ENCODE measurements at regions not wholly inside any gene's neighbourhood (a gene's known extent, or its start where the extent isn't known, plus 50 kb on each side); places are given as distances from the start of the nearest gene placed in this dataset.

DNA sequence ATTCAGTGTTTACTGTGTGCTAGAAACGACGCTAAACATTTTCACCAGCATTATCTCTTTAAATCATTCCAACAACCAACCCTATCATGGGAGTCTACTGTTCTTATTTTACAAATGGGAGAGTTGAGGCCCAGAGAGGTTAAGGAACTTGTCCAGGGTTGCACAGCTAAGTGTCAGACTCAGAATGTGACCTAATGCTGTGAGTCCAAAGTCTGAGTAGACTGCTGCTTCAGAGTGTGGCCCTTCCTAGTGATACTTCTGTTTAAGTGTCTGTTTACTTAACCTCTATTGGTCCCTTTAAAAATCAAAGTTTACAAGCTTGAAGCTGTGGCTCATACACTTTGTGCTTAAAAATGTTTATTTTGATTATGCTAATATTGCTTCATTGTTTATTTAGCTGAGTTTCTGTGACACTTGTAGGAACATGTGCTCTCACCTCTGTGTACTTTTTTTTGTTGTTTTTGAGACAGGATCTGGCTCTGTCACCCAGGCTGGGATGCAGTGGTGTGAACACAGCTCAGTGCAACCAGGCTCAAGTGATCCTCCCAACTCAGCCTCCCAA, 84.4 kb upstream of the SYPL1 start:
- DNase-seq (ENCODE audit: extremely low read depth, low read depth), result no peak

DNA sequence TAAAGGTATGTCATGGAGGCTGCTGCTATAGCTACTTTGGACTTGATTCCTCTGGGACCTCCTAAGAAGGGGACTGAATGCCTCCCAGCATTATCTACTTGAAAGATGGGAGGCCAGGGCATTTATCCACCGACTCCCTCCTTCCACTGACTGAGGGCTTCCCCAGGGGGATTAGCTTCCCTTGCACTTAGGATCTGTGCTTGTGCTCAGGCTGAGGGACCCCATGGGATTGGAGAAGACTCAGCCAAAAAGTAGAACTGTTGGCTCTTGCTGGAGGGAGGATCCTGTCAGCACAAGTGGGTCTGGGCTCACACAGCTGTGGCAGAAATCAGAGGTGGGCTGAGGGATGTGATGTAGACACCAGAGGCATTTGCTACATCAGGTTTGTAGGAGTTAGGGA, 81.5 kb upstream of the SYPL1 start:
- no peak for DNase-seq (ENCODE audit: extremely low read depth, low read depth)

DNA sequence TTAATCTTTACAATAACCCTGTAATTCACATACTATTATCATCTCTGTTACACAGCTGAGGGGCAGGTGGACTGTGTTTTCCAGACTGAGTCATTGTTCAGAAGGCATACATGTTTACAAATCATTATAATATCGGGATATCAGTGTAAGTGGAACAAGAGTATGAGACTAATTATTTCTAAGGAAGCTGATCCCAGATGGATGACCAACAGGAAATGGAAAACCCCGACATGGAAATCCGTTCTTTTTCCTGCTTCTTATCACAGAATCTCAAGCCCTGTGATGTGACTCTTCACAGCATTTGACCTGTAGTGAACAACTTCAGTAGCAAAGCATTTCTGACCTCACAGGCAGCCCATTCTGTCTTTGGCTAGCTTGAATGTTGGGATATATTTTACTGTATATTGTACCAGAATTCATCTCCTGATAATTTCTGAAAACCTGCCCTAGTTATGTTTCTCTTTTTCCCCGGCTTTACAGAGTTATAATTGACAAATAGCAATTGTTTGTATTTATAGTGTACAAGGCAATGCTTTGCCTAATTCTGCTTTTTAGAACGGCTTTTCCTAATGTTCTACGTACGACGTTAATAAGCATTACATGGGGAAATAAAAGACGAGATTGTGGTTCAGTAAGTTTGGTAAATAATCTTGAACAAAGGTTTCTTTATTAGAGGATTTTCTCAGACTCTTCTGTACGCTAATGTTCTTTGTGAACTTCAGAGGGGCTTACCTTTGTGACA, 78.6 kb upstream of the SYPL1 start:
- DNase-seq (ENCODE audit: extremely low read depth, low read depth), result no peak

DNA sequence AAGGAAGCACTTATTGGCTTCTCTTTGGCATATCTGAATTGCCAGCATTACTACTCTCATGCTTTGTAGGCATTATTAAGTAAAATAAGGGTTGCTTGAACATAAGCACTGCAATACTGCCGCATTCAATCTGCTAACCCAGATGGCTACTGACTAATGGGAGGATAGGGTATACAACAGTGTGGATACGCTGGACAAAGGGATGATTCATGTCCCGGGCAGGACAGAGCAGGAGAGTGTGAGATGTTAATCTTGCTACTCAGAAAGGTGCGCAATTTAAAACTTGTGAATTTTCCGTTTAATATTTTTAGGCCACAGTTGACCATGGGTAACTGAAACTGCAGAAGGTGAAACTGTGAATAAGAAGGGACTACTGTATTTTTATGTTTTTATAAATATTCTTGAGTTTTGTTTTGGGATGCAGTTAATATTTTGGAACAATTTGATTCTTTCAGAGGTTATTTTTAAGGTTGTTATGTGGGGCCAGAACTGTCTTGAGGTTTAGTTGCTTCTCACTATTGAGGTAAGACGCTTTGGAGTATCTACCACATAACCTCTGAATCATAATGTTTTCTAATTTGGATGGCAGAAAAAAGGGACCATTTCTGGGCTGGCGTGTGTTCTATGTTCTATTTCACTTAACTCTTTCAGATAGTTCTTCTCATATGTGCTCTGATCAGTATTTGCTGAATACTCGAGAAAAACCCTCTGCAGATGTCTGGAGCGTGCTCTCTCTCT, 75.7 kb upstream of the SYPL1 start:
- DNase-seq (ENCODE audit: extremely low read depth, low read depth), result no peak

DNA sequence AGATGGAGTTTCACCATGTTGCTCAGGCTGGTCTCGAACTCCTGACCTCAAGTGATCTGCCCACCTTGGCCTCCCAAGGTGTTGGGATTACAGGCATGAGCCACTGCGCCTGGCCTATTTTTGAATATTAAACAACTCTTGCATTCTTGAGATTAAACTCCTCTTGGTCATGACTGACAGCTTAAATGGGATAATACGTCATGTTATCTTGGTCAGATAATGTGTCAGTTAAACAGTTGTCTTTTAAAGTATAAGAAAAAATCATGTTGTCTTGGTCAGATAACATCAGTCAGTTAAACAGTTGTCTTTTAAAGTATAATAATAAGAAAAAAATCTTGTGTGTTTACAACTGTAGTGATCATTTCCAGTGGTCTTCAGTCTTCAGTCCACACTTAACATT, 73.6 kb upstream of the SYPL1 start:
- no peak for DNase-seq (ENCODE audit: extremely low read depth, low read depth)

DNA sequence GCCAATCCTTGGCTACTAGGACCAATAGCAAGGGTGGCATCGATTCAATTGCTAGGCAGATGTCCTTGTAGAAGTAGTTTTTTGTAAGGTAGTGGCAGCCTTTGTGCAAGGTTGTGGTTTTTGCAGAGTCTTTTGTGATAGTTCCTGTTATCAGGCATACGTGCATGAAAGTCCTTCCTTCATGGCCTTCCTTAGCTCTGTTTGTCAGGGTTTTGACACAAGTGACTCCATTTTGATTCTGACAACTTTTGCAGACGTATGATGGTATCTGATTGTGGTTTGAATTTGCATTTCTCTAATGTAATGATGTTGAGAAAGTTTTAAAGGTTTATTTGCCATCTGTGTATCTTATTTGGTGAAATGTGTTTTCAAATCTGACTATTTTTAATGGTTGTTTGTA, 71.8 kb upstream of the SYPL1 start:
- DNase-seq (ENCODE audit: extremely low read depth, low read depth), result no peak

DNA sequence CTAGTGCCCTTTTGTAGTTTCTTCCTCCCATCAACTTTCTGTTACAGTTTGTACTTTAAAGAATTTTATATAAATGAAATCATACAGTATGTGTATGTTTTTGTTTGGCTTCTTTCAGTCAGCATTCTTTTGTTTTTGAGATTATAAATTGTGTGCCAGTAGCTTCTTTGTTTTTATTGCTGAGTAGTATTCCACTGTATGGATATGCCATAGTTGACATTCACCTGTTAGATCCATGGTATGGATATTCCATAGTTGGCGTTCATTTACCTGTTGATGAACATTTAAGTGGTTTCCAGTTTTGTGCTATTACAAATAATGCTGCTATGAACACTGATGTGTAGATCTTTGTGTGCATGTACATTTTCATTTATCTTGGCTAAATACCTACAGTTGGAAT, 70.8 kb upstream of the SYPL1 start:
- DNase-seq (ENCODE audit: extremely low read depth, low read depth), result no peak

DNA sequence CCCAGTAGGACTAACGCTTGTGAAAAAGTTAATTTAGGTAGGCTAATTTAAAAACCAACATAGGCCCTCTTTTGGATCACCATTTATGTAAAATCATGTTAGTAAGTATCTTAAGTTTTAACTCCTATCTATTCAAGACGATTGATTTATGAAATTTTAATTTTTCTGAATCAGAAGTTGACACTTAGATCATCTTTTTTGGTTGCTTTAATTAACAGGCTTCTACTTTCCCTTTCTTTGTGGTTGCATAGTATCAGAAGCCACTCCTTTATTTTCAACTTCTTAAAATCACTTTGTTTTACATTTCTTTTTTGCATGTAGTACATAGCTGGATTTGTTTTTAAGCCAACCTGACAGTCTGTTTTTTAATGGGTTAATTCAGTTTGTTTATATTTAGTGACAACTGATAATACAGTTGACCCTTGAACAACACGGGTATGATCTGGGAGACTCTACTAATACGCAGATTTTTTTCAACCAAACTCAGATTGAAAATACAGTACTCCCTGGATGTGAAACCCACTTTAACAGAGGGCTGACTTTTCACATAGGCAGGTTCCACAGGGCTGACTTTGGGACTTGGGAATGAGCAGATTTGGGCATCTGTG, 69.7 kb upstream of the SYPL1 start:
- DNase-seq (ENCODE audit: extremely low read depth, low read depth), result no peak

DNA sequence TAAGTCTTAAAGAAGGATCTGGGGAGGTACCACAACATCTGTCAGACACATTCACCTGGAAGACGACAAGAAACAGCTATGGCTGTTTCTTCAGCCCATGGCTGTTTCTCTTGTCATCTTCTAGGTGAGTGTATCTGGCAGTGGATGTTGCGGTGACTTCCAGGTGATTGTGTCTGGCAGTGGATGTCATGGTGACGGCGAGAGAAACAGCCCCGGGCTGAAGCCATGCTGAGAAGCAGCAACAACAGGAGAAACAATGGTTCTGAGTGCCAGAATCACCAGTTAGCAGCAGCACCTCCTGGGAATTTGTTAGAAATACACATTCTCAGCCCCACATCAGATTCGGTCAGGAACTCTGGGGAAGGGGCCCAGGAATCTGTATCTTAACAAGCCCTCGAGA, 68.6 kb upstream of the SYPL1 start:
- no peak for DNase-seq (ENCODE audit: extremely low read depth, low read depth)

DNA sequence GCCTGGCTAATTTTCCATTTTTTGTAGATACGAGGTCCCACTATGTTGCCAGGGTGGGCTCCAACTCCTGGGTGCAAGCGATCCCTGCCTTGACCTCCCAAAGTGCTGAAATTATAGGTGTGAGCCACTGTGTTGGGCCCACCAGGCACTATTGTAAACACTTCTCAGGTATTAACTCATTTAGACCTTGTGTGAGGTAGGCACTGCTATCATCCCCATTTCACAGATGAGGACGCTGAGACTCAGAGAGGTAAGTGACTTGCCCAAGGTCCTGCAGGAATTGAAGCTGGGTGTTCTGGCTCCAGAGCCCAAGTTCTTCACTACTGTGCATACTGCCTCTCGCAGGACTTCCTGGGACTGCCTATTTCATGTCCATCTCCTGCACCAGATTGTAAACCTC, 67.1 kb upstream of the SYPL1 start:
- no peak for DNase-seq (ENCODE audit: extremely low read depth, low read depth)

DNA sequence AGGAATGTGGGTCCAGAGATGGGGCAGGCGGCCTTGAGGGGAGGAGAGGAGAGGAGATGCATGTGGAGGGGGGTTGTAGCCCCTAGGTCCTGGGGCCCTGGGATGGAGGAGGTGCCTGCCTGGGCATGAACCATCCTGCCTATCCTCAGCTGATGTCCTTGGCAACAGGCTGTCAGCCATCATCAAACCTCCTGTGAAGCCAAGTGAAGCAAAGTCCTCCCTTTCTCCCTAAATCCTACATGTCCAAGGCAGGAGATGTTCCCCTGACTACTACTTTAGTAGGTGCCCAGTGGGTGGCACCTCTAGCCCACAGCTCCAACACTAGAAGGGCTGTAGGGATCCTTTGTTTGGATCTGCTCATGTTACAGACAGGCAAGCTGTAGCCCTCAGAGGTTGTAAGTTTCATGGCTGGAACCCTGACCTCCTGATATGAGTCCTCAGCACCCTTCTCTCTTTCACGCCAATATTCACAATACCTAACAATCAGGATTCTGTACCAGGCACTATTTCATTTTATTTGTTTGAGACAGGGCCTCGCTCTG, 66.6 kb upstream of the SYPL1 start:
- DNase-seq (ENCODE audit: extremely low read depth, low read depth), result peak; percentile 70

DNA sequence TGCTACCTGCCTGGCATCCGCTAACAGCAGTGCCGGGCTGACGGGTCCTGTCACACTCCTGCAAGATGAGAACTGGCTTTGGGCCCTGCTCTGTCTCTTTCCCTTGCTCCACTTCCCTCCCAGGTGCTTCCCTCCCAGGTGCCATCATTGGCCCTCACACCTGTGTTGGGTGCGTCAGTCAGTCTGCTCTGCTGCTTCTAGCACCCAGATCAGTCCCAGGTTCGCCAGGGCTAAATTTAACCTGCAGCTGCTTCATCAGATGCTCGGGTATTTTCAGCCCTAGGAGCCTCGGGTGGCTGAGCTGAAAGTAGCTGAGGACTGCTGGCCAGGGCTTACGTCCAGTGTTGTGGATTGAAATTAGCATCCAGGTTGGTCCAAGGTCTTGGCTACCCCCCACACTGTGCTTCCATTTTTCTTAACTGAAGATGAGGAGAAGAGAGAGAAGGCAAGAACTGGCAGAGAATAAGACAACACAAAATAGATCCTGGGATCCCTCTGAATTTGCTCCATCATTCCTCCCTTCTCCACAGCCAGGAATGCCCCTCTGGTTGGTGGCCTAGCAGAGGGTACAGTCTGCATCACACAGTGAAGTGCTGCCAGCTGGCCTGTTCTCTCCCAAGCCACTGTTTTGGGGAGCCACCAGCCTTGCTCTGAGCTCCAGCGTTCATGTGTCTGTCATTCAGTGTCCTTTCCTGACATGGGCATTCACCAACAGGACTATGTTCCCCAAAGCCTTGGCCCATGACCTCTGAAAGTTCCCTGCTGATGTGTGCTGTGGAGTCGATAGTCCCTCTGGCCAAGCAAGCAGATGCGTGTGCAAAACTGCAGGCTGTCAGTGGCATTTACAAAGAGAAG, 65.9 kb upstream of the SYPL1 start:
- DNase-seq (ENCODE audit: extremely low read depth, low read depth), result no peak

DNA sequence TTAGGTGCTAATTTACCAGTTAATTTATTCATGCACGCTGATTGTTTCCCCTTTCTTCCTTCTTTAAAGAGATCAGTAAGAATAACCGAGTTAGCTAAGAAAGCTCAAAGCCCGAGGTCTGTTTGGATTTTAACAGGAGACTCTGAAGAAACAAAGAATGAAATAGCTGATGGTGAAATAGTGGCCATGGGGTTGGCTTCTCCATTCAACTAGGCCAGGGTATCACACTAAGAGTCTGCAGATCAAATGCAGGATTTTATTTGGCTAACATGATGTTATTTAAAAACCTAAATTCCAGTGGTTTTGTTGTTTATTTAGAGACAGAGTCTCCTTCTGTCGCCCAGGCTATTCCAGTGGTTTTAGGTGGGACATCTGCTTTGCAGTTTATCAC, 65.2 kb upstream of the SYPL1 start:
- DNase-seq (ENCODE audit: extremely low read depth, low read depth), result no peak

DNA sequence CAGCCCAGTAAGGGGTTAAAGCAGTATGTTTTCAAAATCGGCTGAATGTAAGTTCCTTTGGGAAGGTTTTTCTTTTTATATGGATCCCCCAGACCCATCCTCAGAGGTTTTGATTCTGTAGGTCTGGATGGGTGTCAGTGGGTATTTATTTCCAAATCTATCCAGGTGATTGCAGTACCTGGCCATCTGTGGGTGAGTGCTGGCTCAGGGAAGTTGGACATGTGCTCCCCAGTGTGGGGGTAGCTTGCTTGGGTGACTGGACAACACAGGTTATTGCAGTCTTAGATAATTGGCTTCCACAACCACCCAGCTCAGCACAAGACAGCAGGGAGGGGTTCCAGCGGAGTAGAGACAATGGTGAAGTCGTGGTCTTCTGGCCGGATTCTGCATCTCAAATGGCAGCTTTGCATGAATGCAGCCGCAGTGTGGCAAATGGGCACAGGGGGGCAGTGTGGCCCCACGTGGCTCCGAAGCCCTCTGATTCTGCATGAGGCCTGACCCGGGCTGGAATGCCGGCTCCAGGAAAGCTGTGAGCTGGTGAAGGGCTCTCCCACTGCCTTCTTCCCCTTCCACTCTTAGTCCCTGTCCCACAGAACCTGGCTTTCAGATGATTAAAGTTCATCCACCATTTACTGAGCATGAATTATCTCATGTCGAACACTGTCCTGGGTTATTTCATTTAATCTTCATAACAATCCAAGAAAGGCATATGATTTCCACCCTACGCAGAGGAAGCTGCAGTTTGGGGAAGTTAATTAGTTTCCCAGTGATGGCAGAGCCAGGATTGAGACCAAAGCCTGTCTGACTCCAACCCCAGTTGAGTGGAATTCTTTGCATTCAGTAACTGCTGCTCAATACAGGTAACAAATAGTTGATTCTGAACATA, 64.5 kb upstream of the SYPL1 start:
- DNase-seq (ENCODE audit: extremely low read depth, low read depth), result peak; percentile 85

DNA sequence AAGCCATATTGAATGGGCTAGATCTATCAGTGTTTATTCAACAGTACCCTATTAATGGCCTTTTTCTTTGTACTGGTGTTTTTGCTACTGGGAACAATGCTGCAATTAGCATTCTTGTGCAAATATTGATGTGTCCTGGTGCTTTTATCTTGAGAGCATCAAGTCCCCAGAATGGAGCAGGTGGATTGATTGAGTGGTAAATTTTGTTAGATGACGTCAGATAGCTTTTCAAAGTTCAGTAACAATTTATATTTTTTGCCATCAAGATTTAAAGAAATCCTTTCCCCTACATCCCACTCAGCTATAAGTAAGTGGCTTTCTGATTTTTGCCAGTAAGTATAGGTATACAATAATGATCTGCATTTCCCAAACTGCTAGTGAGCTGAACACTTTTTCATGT, 63.4 kb upstream of the SYPL1 start:
- no peak for DNase-seq (ENCODE audit: extremely low read depth, low read depth)

DNA sequence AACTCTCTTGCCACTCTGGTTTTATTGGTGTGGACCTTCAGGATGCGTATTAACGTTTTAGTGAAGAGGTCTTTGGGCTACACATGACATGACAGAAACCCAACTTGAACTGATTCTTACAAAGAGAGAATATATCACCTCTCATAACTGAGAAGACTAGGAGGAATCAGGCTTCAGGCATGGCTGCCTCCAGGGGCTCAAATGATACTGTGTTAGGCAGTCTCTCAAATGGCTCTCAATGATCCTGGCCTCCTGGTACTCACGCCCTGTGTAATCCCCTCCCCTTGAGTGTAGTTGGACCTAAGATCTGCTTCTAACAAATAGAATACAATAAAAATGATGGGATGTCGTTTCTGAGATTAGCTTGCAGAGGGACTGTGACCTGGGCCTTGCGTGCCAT, 58.5 kb upstream of the SYPL1 start:
- DNase-seq (ENCODE audit: extremely low read depth, low read depth), result no peak

DNA sequence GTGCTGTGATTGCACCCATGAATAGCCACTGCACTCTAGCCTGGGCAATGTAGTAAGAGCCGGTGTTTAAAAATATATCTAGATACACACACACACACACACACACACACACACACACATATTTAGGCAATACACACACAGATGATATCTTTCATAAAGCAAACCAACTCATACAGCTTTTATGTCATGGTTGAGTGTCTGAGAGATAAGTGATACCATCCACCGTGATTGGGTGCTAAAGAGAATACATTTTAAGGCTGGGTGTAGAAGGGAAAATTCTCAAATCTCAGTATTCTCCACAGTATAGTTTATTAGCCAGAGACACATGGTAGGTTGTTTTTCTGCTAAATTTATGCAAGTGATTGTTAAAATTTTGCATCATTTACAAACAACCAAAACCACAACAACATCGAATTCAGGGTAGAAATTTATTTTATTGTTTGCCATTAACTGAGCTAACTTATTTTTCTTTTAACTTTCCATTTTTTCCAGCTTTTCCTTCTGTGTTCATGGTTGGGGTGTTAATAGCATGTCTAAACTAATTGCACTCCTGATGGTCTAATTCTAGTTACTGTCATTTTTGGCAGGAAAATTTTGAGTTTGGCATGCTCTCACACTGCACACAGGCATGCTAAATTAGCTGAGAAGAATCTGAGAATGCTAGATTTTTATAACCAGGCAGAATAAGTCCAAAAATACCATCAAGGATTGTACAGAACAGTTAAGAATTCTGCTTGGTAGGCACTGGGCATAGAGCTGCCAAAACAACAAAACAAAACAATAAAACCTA, 57.9 kb upstream of the SYPL1 start:
- DNase-seq (ENCODE audit: extremely low read depth, low read depth), result no peak

DNA sequence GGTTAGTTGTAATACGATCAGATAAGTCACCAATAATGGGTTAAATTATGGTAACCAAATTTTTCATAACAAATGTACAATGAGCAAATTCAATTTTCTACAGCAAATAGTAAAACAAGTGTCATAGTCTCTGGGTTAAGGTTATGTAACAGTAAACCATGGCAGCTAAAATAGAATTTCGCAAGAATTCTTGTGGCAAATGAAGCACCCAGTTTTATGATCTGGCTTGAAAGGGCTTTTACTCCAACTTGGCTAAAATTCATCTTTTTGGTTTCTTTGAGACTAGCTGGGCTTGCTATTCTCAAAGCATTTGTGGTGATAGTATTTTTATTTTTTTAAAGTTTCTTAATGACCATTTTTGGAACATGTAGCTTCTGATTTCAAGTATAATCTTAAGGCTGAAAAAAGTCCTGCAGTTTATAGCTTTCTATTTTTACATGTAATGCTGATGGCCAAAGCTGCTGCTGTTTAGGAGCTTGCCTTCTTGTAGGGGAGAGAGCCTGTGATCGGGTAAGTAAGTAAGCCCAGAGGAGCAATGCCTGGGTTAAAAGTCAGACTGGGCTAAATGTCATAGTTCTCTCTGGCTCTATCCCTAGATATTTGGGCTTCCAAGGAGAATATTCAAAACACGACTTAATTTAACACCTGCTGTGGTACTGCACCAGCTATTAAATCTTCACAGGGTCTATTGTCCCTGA, 55.5 kb upstream of the SYPL1 start:
- DNase-seq (ENCODE audit: extremely low read depth, low read depth), result no peak

Measured in NCI-H460 (cell line).